ENCODE measurements at regions not wholly inside any gene's neighbourhood (a gene's known extent, or its start where the extent isn't known, plus 50 kb on each side); places are given as distances from the start of the nearest gene placed in this dataset.

DNA sequence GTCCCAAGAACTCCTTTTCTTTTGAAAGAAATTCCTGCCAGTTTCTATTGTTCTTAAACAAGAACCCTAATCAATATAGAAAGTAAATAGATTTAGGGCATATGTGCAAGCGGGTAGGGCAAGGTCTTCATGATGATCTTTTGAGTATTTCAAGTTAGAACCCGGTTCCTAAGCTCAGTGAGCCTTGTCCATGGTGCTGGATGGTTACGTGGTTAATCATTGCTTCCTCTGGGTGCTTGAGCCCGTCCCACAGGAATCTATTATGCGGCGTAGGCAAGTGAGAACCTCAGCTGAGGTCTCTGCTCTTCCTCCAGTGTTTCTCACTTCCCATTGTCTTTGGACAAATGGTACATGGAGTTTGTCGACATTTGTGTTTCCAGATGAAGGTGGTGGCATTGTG is 580.8 kb upstream of the EEF2KMT start:
- TF ChIP-seq, protein P1, sequence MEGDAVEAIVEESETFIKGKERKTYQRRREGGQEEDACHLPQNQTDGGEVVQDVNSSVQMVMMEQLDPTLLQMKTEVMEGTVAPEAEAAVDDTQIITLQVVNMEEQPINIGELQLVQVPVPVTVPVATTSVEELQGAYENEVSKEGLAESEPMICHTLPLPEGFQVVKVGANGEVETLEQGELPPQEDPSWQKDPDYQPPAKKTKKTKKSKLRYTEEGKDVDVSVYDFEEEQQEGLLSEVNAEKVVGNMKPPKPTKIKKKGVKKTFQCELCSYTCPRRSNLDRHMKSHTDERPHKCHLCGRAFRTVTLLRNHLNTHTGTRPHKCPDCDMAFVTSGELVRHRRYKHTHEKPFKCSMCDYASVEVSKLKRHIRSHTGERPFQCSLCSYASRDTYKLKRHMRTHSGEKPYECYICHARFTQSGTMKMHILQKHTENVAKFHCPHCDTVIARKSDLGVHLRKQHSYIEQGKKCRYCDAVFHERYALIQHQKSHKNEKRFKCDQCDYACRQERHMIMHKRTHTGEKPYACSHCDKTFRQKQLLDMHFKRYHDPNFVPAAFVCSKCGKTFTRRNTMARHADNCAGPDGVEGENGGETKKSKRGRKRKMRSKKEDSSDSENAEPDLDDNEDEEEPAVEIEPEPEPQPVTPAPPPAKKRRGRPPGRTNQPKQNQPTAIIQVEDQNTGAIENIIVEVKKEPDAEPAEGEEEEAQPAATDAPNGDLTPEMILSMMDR (conservative IDR thresholded peaks at IDR 0.05 in 1 of 2, IDR thresholded peaks at IDR 0.05 in 1 of 2; ENCODE audit: low read depth in 1 of 2, low read length in 2 of 2), result no peak
- TF ChIP-seq EZH2 (IDR thresholded peaks at IDR 0.05; ENCODE audit: low read length, missing control alignments), result no peak

All from fibroblast of lung (primary cell).